HepG2 (cell line): ENCODE measurements at regions not wholly inside any gene's neighbourhood (a gene's known extent, or its start where the extent isn't known, plus 50 kb on each side); places are given as distances from the start of the nearest gene placed in this dataset.

Experiments used
- ATAC-seq: fragments of 200-7000 bp; cut with Tn5 transposase; 3 replicates; pipeline ENCODE4 v1.9.1; 2020; ENCODE audit warnings: mild to moderate bottlenecking, moderate library complexity
- BruUV-seq: library from RNA; stranded (reverse); fragments of 400-500 nt; replicated peaks from 2 replicates; lab custom pipeline; 2021; lab: Mats Ljungman, UMichigan
- CTCF ChIA-PET: fragments of 300-600 bp; formaldehyde crosslinking; extraction: SDS; loops from one replicate; lab custom pipeline; 2021; ENCODE audit warnings: low total read pairs, inconsistent platforms, low intra/inter-chr PET ratio; lab: Yijun Ruan, JAX
- POLR2A ChIA-PET: fragments of 350-600 bp; sonication (Branson Sonifier 250); formaldehyde crosslinking; loops from one replicate; lab custom pipeline; 2020; ENCODE audit warnings: antibody characterized with exemption, inconsistent platforms; lab: Yijun Ruan, JAX
- DNase-seq: peaks from one replicate; pipeline ENCODE4 v3.0.0-alpha.2; 2015; ENCODE audit warnings: low spot score
- FAIRE-seq: peaks from 3 replicates; lab custom pipeline; 2011; peaks lifted over from hg19 to GRCh38; lab: Jason Lieb, UNC
- H2AFZ ChIP-seq: one replicate; pipeline ENCODE4 v1.6.1; 2011; ENCODE audit warnings: low read length, inconsistent platforms
- H3K27ac ChIP-seq: fragments of 300-600 bp; 3 replicates; pipeline ENCODE4 v1.8.0; 2011; ENCODE audit warnings: mixed run types, mild to moderate bottlenecking, mixed read lengths, low read length, inconsistent platforms; ENCODE audit not compliant: insufficient read depth; ENCODE audit errors: extremely low read length
- H3K27me3 ChIP-seq, 2 experiments: fragments of 200-600 bp in 1 of 2; 2 replicates in 1 of 2; 3 replicates in 1 of 2; pipeline versions ENCODE4 v1.6.0 to v1.8.0; 2011; ENCODE audit warnings: low read length in 2 of 2, mild to moderate bottlenecking in 2 of 2, moderate library complexity in 2 of 2, inconsistent platforms in 1 of 2; ENCODE audit not compliant: insufficient read depth in 2 of 2, control insufficient read depth in 1 of 2
- H3K36me3 ChIP-seq, 2 experiments: fragments of 200-600 bp in 1 of 2; replicated peaks in 1 of 2; 2 replicates in 1 of 2; 3 replicates in 1 of 2; pipeline versions ENCODE4 v1.5.1 to v1.8.0; 2011; ENCODE audit warnings: low read length in 2 of 2, inconsistent platforms in 1 of 2; ENCODE audit not compliant: insufficient read depth in 2 of 2, control insufficient read depth in 1 of 2
- H3K4me1 ChIP-seq: 2 replicates; pipeline ENCODE4 v1.5.1; 2012; ENCODE audit warnings: low read length, inconsistent platforms; ENCODE audit not compliant: insufficient read depth
- H3K4me2 ChIP-seq: 2 replicates; pipeline ENCODE4 v1.6.0; 2011; ENCODE audit warnings: low read depth, low read length, inconsistent platforms
- H3K4me3 ChIP-seq, 3 experiments: fragments of 200-600 bp in 1 of 3; sonication (generic), shearing (Covaris generic) in 1 of 3; replicated peaks in 1 of 3; 2 replicates each; pipeline ENCODE4 v1.5.1; 2011 to 2016; ENCODE audit warnings: low read length in 3 of 3, inconsistent platforms in 2 of 3, low read depth in 2 of 3, mild to moderate bottlenecking in 2 of 3, control low read depth in 1 of 3, mixed read lengths in 1 of 3; ENCODE audit not compliant: insufficient read depth in 1 of 3
- H3K79me2 ChIP-seq: one replicate; pipeline ENCODE4 v1.6.1; 2011; ENCODE audit warnings: low read length, inconsistent platforms; ENCODE audit not compliant: insufficient read depth
- H3K9ac ChIP-seq: 2 replicates; pipeline ENCODE4 v1.6.0; 2011; ENCODE audit warnings: mild to moderate bottlenecking, low read depth, low read length, inconsistent platforms; ENCODE audit not compliant: insufficient read depth
- H3K9me3 ChIP-seq: 2 replicates; pipeline ENCODE4 v1.5.1; 2012; ENCODE audit warnings: mild to moderate bottlenecking, low read length
- H4K20me1 ChIP-seq: 2 replicates; pipeline ENCODE4 v1.6.0; 2011; ENCODE audit warnings: inconsistent platforms, mild to moderate bottlenecking, low read length, moderate library complexity; ENCODE audit not compliant: insufficient read depth
- AFF4 ChIP-seq: sonication (generic); formaldehyde crosslinking; IDR thresholded peaks from 2 replicates; pipeline ENCODE4 v1.4.0; 2020; ENCODE audit warnings: missing genetic modification reagents
- CSRNP1 ChIP-seq: sonication (generic); formaldehyde crosslinking; IDR thresholded peaks from 2 replicates; pipeline ENCODE4 v1.8.1; 2023; ENCODE audit warnings: mild to moderate bottlenecking, missing genetic modification reagents
- RNF219 ChIP-seq: sonication (generic); formaldehyde crosslinking; IDR thresholded peaks from 2 replicates; pipeline ENCODE4 v1.5.0; 2020; ENCODE audit warnings: mild to moderate bottlenecking, missing genetic modification reagents
- RORA ChIP-seq: sonication (generic); formaldehyde crosslinking; IDR thresholded peaks from 2 replicates; pipeline ENCODE4 v1.5.0; 2020; ENCODE audit warnings: mild to moderate bottlenecking, missing genetic modification reagents, moderate library complexity
- ZKSCAN5 ChIP-seq: sonication (generic); formaldehyde crosslinking; IDR thresholded peaks from 2 replicates; pipeline ENCODE4 v1.5.1; 2020; ENCODE audit warnings: mild to moderate bottlenecking, missing genetic modification reagents
- ZNF251 ChIP-seq: sonication (generic); formaldehyde crosslinking; IDR thresholded peaks from 2 replicates; pipeline ENCODE4 v1.9.0; 2021; ENCODE audit warnings: mild to moderate bottlenecking, missing genetic modification reagents
- ZNF335 ChIP-seq: sonication (generic); formaldehyde crosslinking; IDR thresholded peaks from 2 replicates; pipeline ENCODE4 v1.4.0; 2020; ENCODE audit warnings: missing genetic modification reagents
- ZNF354B ChIP-seq: sonication (generic); formaldehyde crosslinking; IDR thresholded peaks from 2 replicates; pipeline ENCODE4 v1.8.0; 2022; ENCODE audit warnings: mild to moderate bottlenecking, missing genetic modification reagents
- ZNF616 ChIP-seq: sonication (generic); formaldehyde crosslinking; IDR thresholded peaks from 2 replicates; pipeline ENCODE4 v1.5.0; 2020; ENCODE audit warnings: low read depth, mild to moderate bottlenecking, missing genetic modification reagents
- ZNF788 ChIP-seq: sonication (generic); formaldehyde crosslinking; IDR thresholded peaks from 2 replicates; pipeline ENCODE4 v1.5.0; 2020; ENCODE audit warnings: mild to moderate bottlenecking, missing genetic modification reagents, borderline replicate concordance
- WGBS: methylation state at CpG from one replicate; pipeline ENCODE4 v1.1.6; 2017; ENCODE audit warnings: low lambda C conversion rate; 5-methylcytosine and 5-hydroxymethylcytosine counted together
- in situ Hi-C: cut with HindIII; loops from 2 replicates; pipeline ENCODE4 v1.10.0; 2017; ENCODE audit warnings: low pct_unique_long_range_greater_than_20kb; ENCODE audit not compliant: extremely low pct_ligation_motif_present
- intact Hi-C: fragments of 100-400 bp; cut with micrococcal nuclease; formaldehyde crosslinking; loops from one replicate; pipeline ENCODE4 v1.10.0; 2022; ENCODE audit not compliant: unreplicated experiment

GRCh38 chr21:21971384-21971783 lies 973.2 kb downstream of the NCAM2 start:
- ATAC-seq: no peak
- Histone ChIP-seq H3K79me2 (no peaks in the 10 kb centered on the region), H3K4me2 (no peak overlapping the region), H3K4me3 (no peak overlapping the region), H2AFZ (no peak overlapping the region), H3K27ac (no peak overlapping the region), H3K36me3 (no peaks in the 10 kb centered on the region), H3K4me1 (no peaks in the 10 kb centered on the region), H4K20me1 (no peaks in the 10 kb centered on the region), H3K9me3 (peaks cover 91% of the 10 kb centered on the region), H3K27me3 (no peaks in the 10 kb centered on the region), H3K9ac (no peak overlapping the region)
- no peak for FAIRE-seq
- in situ Hi-C loops: no loop called here
- intact Hi-C loops: no loop called here
- no peak for TF ChIP-seq ZNF788 (CRISPR knock-in tag)
- TF ChIP-seq ZKSCAN5 (CRISPR knock-in tag): no peak
- no peak for TF ChIP-seq ZNF251 (CRISPR knock-in tag)
- TF ChIP-seq AFF4 (CRISPR knock-in tag): no peak
- no peak for TF ChIP-seq ZNF335 (CRISPR knock-in tag)
- TF ChIP-seq RORA: no peak
- no peak for TF ChIP-seq ZNF354B (CRISPR knock-in tag)
- no peak for TF ChIP-seq CSRNP1 (CRISPR knock-in tag)
- TF ChIP-seq RNF219 (CRISPR knock-in tag): no peak
- no peak for TF ChIP-seq ZNF616
- ChIA-PET CTCF (no interaction called here), POLR2A (no interaction called here)
- 0% methylated on average over 4 of the region's 4 CpGs for WGBS
- BruUV-seq: no TSS peak
- DNase-seq: no peak
